Lower leg skin (tissue), 3 donors: ENCODE measurements at regions not wholly inside any gene's neighbourhood (a gene's known extent, or its start where the extent isn't known, plus 50 kb on each side); places are given as distances from the start of the nearest gene placed in this dataset.

Source experiments
- CTCF ChIP-seq, 3 donors: fragments of 450-650 bp; IDR thresholded peaks; one replicate each; pipeline ENCODE4 v1.5.1; 2016; ENCODE audit warnings: antibody characterized with exemption in 3 of 3, mild to moderate bottlenecking in 3 of 3, moderate library complexity in 2 of 3
- POLR2A ChIP-seq, 2 donors: fragments of 450-650 bp; IDR thresholded peaks; one replicate each; pipeline ENCODE4 v1.6.1; 2016 to 2017; ENCODE audit warnings: antibody characterized with exemption in 2 of 2, mild to moderate bottlenecking in 1 of 2, moderate library complexity in 1 of 2

- TF ChIP-seq CTCF (IDR thresholded peaks at IDR 0.05) (no peak), POLR2A (IDR thresholded peaks at IDR 0.05) (no peak)
Measured at GRCh38 chr14:97283426-97283825, 486.2 kb downstream of the VRK1 start.
